Calu3 (cell line): ENCODE measurements at regions not wholly inside any gene's neighbourhood (a gene's known extent, or its start where the extent isn't known, plus 50 kb on each side); places are given as distances from the start of the nearest gene placed in this dataset.

Experiments used
- BruUV-seq: library from RNA; stranded (reverse); fragments of 400-500 nt; replicated peaks from 2 replicates; lab custom pipeline; 2021; lab: Mats Ljungman, UMichigan
- CTCF ChIA-PET: fragments of 300-600 bp; sonication (Branson Sonifier 250); formaldehyde crosslinking; loops from one replicate; lab custom pipeline; 2022; ENCODE audit warnings: antibody characterized with exemption; lab: Charles Lee
- DNase-seq: peaks from one replicate; pipeline ENCODE4 v3.0.0; 2022
- H3K27ac Mint-ChIP-seq: one replicate; pipeline ENCODE4 v1.8.0; 2022; ENCODE audit warnings: mixed read lengths; ENCODE audit not compliant: unreplicated experiment
- H3K27me3 Mint-ChIP-seq: one replicate; pipeline ENCODE4 v1.8.0; 2022; ENCODE audit warnings: mixed read lengths; ENCODE audit not compliant: unreplicated experiment
- H3K36me3 Mint-ChIP-seq: one replicate; pipeline ENCODE4 v1.8.0; 2022; ENCODE audit warnings: mild to moderate bottlenecking, moderate library complexity, mixed read lengths; ENCODE audit not compliant: insufficient read depth, unreplicated experiment
- H3K4me1 Mint-ChIP-seq: one replicate; pipeline ENCODE4 v1.8.0; 2022; ENCODE audit warnings: mild to moderate bottlenecking, low read depth, mixed read lengths; ENCODE audit not compliant: unreplicated experiment
- H3K4me3 Mint-ChIP-seq: one replicate; pipeline ENCODE4 v1.8.0; 2022; ENCODE audit warnings: mild to moderate bottlenecking, low read depth, moderate library complexity, mixed read lengths; ENCODE audit not compliant: unreplicated experiment
- H3K9me3 Mint-ChIP-seq: one replicate; pipeline ENCODE4 v1.8.0; 2022; ENCODE audit warnings: low read depth, mixed read lengths; ENCODE audit not compliant: unreplicated experiment
- CTCF ChIP-seq: fragments of 200-600 bp; IDR thresholded peaks from one replicate; pipeline ENCODE4 v1.8.0; 2022; ENCODE audit warnings: antibody characterized with exemption; ENCODE audit not compliant: unreplicated experiment
- intact Hi-C: fragments of 100-400 bp; cut with micrococcal nuclease; formaldehyde crosslinking; loops from one replicate; pipeline ENCODE4 v1.10.0; 2022; ENCODE audit not compliant: unreplicated experiment

GRCh38 chr7:18352339-18353255, 143.0 kb upstream of the HDAC9 start:
- DNase-seq: peak; percentile 81
- Mint-ChIP-seq H3K36me3 (no peaks in the 10 kb centered on the region), H3K9me3 (no peaks in the 10 kb centered on the region), H3K27ac (peak overlapping the region; percentile 91), H3K27me3 (no peaks in the 10 kb centered on the region), H3K4me1 (peaks cover 60% of the 10 kb centered on the region), H3K4me3 (peak overlapping the region; percentile 67)
- peak; percentile 71 for TF ChIP-seq CTCF
- intact Hi-C loops: loop anchor here (1.0 to 5.0 kb wide), 6 partner anchors 219 to 1312 kb away; no protein-coding TSS in a partner anchor
- BruUV-seq: TSS peak; percentile 43
- CTCF ChIA-PET: interaction anchor here (0.6 to 5.2 kb wide), 33 partner anchors 20 to 1139 kb away, joined by 3 to 101 read pairs (median 3); partner anchors contain the start of gene HDAC9

GRCh38 chr7:18353339-18353738, 142.2 kb upstream of the HDAC9 start:
- intact Hi-C loops: loop anchor here (2.0 to 5.0 kb wide), 3 partner anchors 769 to 1311 kb away; no protein-coding TSS in a partner anchor
- Mint-ChIP-seq H3K36me3 (no peaks in the 10 kb centered on the region), H3K27me3 (no peaks in the 10 kb centered on the region), H3K9me3 (no peaks in the 10 kb centered on the region), H3K4me3 (peak overlapping the region; percentile 67), H3K4me1 (peaks cover 67% of the 10 kb centered on the region), H3K27ac (peak overlapping the region; percentile 91)
- DNase-seq: no peak
- TF ChIP-seq CTCF: no peak
- CTCF ChIA-PET: interaction anchor here (0.7 to 5.2 kb wide), 19 partner anchors 49 to 769 kb away, joined by 3 to 101 read pairs (median 3); no protein-coding TSS in a partner anchor
- no TSS peak for BruUV-seq

GRCh38 chr7:18354108-18355085, 141.2 kb upstream of the HDAC9 start:
- intact Hi-C loops: loop anchor here (2.0 to 5.0 kb wide), 3 partner anchors 154 to 1088 kb away; no protein-coding TSS in a partner anchor
- Mint-ChIP-seq H3K9me3 (no peaks in the 10 kb centered on the region), H3K36me3 (no peaks in the 10 kb centered on the region), H3K27ac (peak overlapping the region; percentile 91), H3K4me3 (peak overlapping the region; percentile 18), H3K27me3 (no peaks in the 10 kb centered on the region), H3K4me1 (peaks cover 71% of the 10 kb centered on the region)
- no peak for TF ChIP-seq CTCF
- CTCF ChIA-PET: interaction anchor here (0.5 to 5.2 kb wide), 5 partner anchors 9 to 218 kb away, joined by 3 to 101 read pairs (median 5); no protein-coding TSS in a partner anchor
- no peak for DNase-seq
- no TSS peak for BruUV-seq

- BruUV-seq: no TSS peak
- peak; percentile 64 for TF ChIP-seq CTCF
- no peaks in the 10 kb centered on the region for H3K36me3 Mint-ChIP-seq
- no peaks in the 10 kb centered on the region for H3K27me3 Mint-ChIP-seq
- CTCF ChIA-PET: interaction anchor here (0.6 to 5.2 kb wide), 6 partner anchors 118 to 330 kb away, joined by 3 to 101 read pairs (median 4); partner anchors contain the start of gene HDAC9
- peaks cover 71% of the 10 kb centered on the region for H3K4me1 Mint-ChIP-seq
- intact Hi-C loops: loop anchor here (1.0 kb wide), 1 partner anchor 215 kb away; no protein-coding TSS in a partner anchor
- peak overlapping the region; percentile 91 for H3K27ac Mint-ChIP-seq
- H3K9me3 Mint-ChIP-seq: no peaks in the 10 kb centered on the region
- no peak for DNase-seq
- peak overlapping the region; percentile 1 for H3K4me3 Mint-ChIP-seq
These were observed 139.3 kb upstream of the HDAC9 start for GRCh38 chr7:18356191-18356645.
